A673 (cell line): ENCODE measurements at regions not wholly inside any gene's neighbourhood (a gene's known extent, or its start where the extent isn't known, plus 50 kb on each side); places are given as distances from the start of the nearest gene placed in this dataset.

Source experiments
- BruUV-seq: library from RNA; stranded (reverse); fragments of 400-500 nt; replicated peaks from 2 replicates; lab custom pipeline; 2021; lab: Mats Ljungman, UMichigan
- CTCF ChIA-PET: fragments of 300-600 bp; sonication (Branson Sonifier 250); formaldehyde crosslinking; loops from one replicate; lab custom pipeline; 2022; ENCODE audit warnings: antibody characterized with exemption; lab: Charles Lee
- POLR2A ChIA-PET: fragments of 300-600 bp; sonication (Branson Sonifier 250); formaldehyde crosslinking; loops from one replicate; lab custom pipeline; 2022; ENCODE audit warnings: antibody characterized with exemption; ENCODE audit not compliant: low non-redundant PET; lab: Charles Lee
- DNase-seq: peaks from one replicate; pipeline ENCODE4 v3.0.0-alpha.2; 2015; ENCODE audit warnings: low spot score
- H3K27ac ChIP-seq: fragments of 200-600 bp; sonication (generic); 2 replicates; pipeline ENCODE4 v1.5.1; 2016; ENCODE audit warnings: mixed run types, low read depth, mild to moderate bottlenecking, mixed read lengths, antibody characterized with exemption, low read length; ENCODE audit not compliant: poor library complexity, severe bottlenecking
- H3K27me3 ChIP-seq: fragments of 200-600 bp; sonication (generic); replicated peaks from 2 replicates; pipeline ENCODE4 v1.6.1; 2017; ENCODE audit warnings: mixed run types, low read depth, mild to moderate bottlenecking, mixed read lengths, antibody characterized with exemption, low read length; ENCODE audit not compliant: insufficient read depth, poor library complexity
- H3K36me3 ChIP-seq: fragments of 200-600 bp; sonication (generic); 2 replicates; pipeline ENCODE4 v1.6.1; 2016; ENCODE audit warnings: mixed run types, mild to moderate bottlenecking, mixed read lengths, antibody characterized with exemption, low read length; ENCODE audit not compliant: insufficient read depth, poor library complexity, severe bottlenecking
- H3K4me1 ChIP-seq: fragments of 200-600 bp; sonication (generic); 2 replicates; pipeline ENCODE4 v1.6.1; 2017; ENCODE audit warnings: mixed run types, mild to moderate bottlenecking, mixed read lengths, antibody characterized with exemption, low read length; ENCODE audit not compliant: insufficient read depth, poor library complexity, severe bottlenecking
- H3K4me3 ChIP-seq: fragments of 200-600 bp; sonication (generic); 2 replicates; pipeline ENCODE4 v1.5.1; 2016; ENCODE audit warnings: low read depth, mixed run types, mild to moderate bottlenecking, mixed read lengths, low read length; ENCODE audit not compliant: poor library complexity, severe bottlenecking
- H3K9me3 ChIP-seq: fragments of 200-600 bp; sonication (generic); 2 replicates; pipeline ENCODE4 v1.6.1; 2016; ENCODE audit warnings: mixed run types, low read depth, mild to moderate bottlenecking, mixed read lengths, antibody characterized with exemption, low read length; ENCODE audit not compliant: poor library complexity, severe bottlenecking
- CTCF ChIP-seq: fragments of 300-800, 200-600 bp; sonication (generic); conservative IDR thresholded peaks from 2 replicates; pipeline ENCODE4 v1.5.1; 2017; ENCODE audit warnings: low read depth, mild to moderate bottlenecking, antibody characterized with exemption, low read length, moderate library complexity, mixed read lengths
- EZH2 ChIP-seq: fragments of 200-600 bp; sonication (generic); IDR thresholded peaks from 2 replicates; pipeline ENCODE4 v1.6.1; 2017; ENCODE audit warnings: borderline replicate concordance, low read depth, mild to moderate bottlenecking, mixed read lengths, antibody characterized with exemption, low read length; ENCODE audit not compliant: poor library complexity, severe bottlenecking
- intact Hi-C: fragments of 100-400 bp; cut with micrococcal nuclease; formaldehyde crosslinking; loops from one replicate; pipeline ENCODE4 v1.10.0; 2022; ENCODE audit not compliant: unreplicated experiment

GRCh38 chr10:43707770-43708169 is 59.1 kb upstream of the ZNF32 start:
- POLR2A ChIA-PET: no interaction called here
- no peaks in the 10 kb centered on the region for H3K4me1 ChIP-seq
- intact Hi-C loops: no loop called here
- H3K9me3 ChIP-seq: no peaks in the 10 kb centered on the region
- no peak overlapping the region for H3K27ac ChIP-seq
- BruUV-seq: no TSS peak
- H3K4me3 ChIP-seq: no peak overlapping the region
- H3K36me3 ChIP-seq: no peaks in the 10 kb centered on the region
- CTCF ChIA-PET: no interaction called here
- no peak for DNase-seq
- TF ChIP-seq CTCF (no peak), EZH2 (no peak)
- no peaks in the 10 kb centered on the region for H3K27me3 ChIP-seq

- Histone ChIP-seq H3K27me3 (no peaks in the 10 kb centered on the region), H3K27ac (no peak overlapping the region), H3K4me3 (no peak overlapping the region), H3K9me3 (no peaks in the 10 kb centered on the region), H3K4me1 (no peaks in the 10 kb centered on the region), H3K36me3 (no peaks in the 10 kb centered on the region)
- POLR2A ChIA-PET: no interaction called here
- DNase-seq: no peak
- CTCF ChIA-PET: no interaction called here
- no TSS peak for BruUV-seq
- TF ChIP-seq EZH2 (no peak), CTCF (no peak)
- intact Hi-C loops: no loop called here
These were observed 57.5 kb upstream of the ZNF32 start for GRCh38 chr10:43706166-43706565.

- intact Hi-C loops: no loop called here
- no peaks in the 10 kb centered on the region for H3K4me1 ChIP-seq
- no TSS peak for BruUV-seq
- H3K9me3 ChIP-seq: no peaks in the 10 kb centered on the region
- ChIA-PET POLR2A (no interaction called here), CTCF (no interaction called here)
- TF ChIP-seq CTCF (no peak), EZH2 (no peak)
- no peaks in the 10 kb centered on the region for H3K36me3 ChIP-seq
- no peak for DNase-seq
- H3K27ac ChIP-seq: no peak overlapping the region
- H3K4me3 ChIP-seq: no peak overlapping the region
- H3K27me3 ChIP-seq: no peaks in the 10 kb centered on the region
These were observed 54.6 kb upstream of the ZNF32 start for GRCh38 chr10:43703286-43703685.

GRCh38 chr10:43702936-43703281 is 54.2 kb upstream of the ZNF32 start:
- no peak for DNase-seq
- no peak for TF ChIP-seq EZH2
- BruUV-seq: no TSS peak
- Histone ChIP-seq H3K27me3 (no peaks in the 10 kb centered on the region), H3K9me3 (no peaks in the 10 kb centered on the region), H3K4me3 (no peak overlapping the region), H3K36me3 (no peaks in the 10 kb centered on the region), H3K4me1 (no peaks in the 10 kb centered on the region), H3K27ac (no peak overlapping the region)
- ChIA-PET CTCF (no interaction called here), POLR2A (no interaction called here)
- intact Hi-C loops: no loop called here
